Effector CD8-positive, alpha-beta T cell (primary cell): ENCODE measurements at regions not wholly inside any gene's neighbourhood (a gene's known extent, or its start where the extent isn't known, plus 50 kb on each side); places are given as distances from the start of the nearest gene placed in this dataset.
"Not testable (repeated sequence)": the region's sequence is repeated elsewhere in the genome, so short reads cannot be mapped to it uniquely, and the experiment has no call there.

Experiments
- DNase-seq: peaks from one replicate; lab custom pipeline; 2025; lab: John Stamatoyannopoulos, UW

DNA sequence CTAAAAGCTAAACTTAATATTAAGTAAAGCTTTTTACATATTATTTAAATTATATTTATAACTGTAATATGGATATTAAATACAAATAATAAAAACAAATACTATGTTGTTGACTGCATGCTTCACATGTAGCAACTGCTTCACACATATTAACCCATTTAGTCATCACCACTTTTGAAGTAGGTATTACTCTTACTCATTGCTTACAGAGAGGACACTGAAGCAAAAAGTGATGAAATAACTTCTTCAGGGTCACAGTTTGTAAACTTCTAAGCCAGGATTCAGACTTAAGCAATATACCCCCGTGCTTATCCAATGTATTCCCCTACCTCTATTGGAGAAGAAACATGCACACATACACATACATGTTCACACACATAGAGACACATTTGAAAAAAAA lies 166.6 kb downstream of the DKK2 start:
- no peak for DNase-seq

DNA sequence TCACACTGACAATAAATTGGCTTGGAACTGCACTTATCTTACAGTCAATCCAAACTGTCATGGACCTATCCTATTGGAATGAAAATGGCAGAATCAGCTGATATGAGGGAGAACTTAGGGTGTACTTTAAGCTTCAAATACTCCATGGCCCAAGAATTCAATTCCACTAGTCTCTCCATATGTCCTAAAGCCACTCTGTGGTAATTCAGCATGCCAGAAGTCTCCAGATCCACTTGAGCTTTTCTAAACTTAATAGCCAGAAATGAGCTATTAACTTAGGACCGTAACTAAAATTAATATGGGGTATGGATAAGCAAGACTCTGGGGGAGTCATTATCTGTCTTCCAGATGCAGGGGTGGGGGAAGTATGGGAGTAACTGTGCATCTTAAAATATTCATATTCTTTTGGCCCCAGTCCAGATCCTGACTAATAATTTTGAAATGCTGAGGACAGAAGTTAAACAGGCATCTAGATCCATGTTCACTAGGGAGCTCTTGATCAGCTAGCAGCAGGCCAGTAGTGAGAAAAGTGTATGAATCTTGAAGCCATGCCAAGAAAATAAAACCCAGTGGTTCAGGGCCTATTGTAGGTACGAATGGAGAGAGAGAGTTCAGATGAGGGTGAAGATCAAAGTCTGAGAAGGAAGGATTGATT lies 167.6 kb downstream of the DKK2 start:
- no peak for DNase-seq

DNA sequence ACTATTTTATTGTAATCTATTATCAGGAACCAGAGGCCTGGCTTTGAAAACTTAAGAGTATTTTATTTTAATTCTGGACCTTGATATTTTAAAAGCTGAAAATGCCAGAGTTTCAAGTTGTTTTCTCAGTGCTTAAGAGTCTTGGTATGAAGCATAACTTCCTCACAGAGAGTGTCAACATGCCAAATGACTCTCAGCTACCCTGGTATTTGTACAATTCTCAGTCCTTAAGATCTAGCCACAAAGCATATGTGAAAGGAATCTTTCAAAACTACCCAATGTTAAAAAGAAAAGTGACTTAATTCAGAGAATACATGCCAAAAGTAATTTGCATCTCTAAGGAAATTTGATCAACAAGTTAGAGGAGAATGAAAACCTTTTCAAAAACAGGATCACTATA lies 171.9 kb downstream of the DKK2 start:
- DNase-seq: no peak

DNA sequence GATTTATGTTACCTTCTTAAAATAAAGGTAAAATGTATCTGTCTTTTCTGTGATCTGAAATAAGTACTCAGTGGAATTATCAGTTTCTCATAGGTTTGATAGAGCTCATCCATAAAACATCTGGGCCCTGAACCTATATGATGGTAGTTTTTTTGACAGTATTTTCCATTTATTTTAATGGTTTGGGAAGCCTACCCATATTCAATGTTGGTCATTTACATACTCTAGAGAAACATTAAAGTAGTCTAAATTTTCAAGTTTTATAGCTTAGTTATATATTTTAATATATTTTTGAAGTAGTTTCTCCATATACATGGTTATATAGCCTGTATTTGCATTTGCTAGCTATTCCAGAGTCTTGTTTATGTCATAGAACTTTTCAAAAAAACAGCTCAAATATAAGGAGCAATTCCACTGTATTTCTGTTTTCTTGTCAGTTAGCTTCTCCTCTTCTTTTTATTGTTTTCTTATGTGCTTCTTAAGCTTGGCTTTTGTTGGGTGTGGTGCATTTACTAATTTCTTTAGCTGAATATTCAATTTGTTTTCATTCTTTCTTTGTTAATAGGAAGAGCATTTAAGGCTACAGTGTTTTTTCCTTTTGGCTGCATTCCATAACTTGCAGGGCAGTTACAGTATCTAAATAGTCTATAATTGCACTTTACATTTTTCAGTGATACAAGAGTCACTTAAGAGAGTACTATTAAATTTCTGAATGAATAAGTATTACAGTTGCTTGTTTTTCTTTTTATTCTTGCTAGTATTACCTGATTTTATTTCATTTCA lies 181.4 kb downstream of the DKK2 start:
- DNase-seq: no peak

DNA sequence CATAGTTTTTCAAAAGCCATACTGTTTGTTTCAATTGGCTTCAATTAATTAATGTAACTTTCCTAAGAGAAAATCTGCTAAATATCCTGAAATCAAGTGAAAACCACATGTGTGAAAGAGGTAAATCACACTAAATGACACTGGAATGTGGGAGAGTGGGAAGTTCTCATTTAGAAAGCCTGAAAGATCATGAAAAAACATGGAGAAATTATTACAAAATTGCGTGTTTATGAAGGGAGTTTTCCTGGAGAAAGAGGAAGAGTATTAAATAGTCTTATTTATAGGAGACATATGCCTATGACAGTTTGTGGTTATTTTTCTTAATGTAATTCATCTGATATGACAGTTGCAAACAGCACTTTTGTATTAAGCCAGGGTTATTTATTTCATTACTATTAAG lies 183.7 kb downstream of the DKK2 start:
- DNase-seq: no peak

DNA sequence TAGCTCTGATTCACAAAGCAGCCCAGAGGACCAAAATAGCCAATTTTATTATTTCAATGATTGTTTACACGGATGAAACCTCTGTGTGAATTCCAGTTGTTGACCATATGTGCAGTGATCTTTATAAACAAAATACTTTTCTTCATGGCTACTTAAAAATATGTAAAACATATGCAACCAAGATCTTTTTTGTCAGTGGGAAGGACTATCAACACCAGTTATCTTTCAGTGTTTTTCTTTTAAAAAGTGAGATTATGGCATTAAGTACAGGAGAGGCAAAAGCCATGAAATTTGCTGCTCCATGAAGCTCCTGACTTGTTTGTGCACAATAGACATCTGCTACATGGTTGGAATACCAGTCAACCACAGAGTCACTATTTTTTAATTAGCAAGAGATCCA lies 184.4 kb downstream of the DKK2 start:
- DNase-seq: no peak

DNA sequence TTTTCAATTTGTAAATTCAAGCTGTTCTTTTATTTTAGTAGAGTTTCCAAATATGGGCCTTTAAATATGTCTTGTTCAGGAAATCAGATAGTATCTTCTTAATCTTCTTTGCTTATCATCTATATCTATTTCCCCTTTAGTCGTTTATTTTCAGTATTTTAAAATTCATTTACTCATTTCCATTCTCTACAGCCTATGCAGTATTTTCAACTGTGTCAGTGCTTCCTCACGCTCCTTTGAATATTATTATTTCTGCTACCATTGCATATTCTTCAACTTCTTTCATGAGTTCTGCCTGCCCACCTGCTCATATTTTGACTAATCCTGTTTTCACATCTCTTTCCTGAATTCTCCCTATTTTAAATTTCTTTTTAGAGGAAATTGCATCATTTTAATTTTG lies 185.4 kb downstream of the DKK2 start:
- DNase-seq: no peak

DNA sequence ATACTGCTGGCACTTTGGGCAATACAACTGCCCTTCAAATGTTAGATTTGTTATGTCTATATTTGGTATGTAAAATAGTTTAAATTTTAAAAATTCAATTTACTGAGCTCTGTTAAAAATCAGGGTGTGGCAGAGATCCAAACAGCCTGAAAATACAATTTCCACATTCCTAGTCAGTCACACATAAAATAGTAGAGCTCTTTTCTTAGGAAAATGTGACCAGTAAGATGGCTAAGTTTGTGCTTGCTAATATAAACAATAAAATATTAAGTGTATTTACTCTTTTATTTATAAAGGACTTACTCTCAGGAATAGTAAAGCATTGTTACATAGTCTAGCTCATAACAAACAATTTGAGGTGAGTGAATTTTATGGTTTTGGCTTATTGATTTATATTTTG lies 200.2 kb downstream of the DKK2 start:
- no peak for DNase-seq

DNA sequence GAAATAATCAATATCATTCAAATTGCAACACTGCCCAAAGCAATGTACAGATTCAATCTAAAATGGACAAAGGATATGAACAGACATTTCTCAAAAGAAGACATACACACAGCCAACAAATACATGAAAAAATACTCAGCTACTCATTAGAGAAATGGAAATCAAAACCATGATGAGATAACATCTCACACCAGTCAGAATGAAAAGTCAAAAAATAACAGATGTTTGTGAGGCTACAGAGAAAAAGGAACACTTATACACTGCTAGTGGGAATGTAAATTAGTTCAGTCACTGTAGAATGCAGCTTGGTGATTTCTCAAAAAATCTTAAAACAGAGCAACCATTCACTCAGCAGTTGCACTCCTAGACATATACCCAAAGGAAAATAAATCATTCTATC lies 205.2 kb downstream of the DKK2 start:
- DNase-seq: no peak

DNA sequence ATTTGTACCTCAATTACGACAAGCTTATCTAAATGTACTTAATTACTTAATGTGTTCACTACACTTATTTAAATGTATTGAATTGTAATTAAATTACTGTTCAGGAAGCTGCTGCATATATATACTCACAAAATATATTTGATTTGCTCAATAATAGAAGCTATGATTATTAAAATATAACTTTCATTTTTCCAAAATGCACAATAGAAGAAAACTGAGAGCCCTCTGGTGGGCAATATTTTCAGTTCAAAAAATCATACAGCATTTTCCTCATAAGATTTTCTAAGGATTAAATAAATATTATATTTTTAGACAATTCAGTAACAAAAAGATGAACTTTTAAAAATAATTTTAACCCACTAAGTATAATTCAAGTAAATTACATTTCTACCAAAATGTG lies 217.3 kb downstream of the DKK2 start:
- no peak for DNase-seq

DNA sequence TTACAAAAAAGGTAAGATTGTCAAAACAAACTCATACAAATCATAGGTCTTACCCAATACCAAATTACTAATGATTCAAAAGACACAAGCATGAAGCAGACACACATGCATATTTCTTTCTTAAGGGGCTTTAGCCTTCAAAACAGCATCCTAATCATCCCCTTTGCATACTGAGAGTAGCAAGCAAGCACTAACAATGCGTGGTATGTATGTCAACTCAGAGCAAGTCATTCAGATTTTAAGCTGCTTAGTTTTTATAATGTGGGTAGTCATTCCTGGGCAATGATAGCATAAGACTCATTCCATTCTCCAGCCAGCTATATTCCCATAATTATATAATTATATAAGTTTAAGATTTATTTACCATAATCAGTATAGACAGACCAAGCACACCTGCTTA lies 219.6 kb downstream of the DKK2 start:
- no peak for DNase-seq

DNA sequence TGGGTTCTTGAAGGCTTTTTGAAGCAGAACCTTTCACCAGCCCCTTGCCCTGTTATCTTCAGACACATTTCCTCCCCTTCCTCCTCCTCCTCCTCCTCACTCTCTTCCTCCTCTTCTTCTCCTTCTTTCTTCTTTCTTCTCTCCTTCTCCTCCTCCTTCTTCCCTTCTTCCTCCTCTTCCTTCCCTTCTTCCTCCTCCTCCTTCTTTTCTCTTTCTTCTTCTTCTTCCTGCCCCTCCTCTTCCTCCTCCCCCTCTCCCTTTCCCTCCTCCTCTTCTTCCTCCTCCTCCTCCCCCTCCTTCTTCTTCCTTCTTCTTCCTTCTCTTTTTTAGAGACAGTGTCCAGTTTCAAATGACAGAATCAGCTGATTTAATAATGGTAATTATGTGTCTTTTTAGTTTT lies 226.0 kb downstream of the DKK2 start:
- DNase-seq: no peak

DNA sequence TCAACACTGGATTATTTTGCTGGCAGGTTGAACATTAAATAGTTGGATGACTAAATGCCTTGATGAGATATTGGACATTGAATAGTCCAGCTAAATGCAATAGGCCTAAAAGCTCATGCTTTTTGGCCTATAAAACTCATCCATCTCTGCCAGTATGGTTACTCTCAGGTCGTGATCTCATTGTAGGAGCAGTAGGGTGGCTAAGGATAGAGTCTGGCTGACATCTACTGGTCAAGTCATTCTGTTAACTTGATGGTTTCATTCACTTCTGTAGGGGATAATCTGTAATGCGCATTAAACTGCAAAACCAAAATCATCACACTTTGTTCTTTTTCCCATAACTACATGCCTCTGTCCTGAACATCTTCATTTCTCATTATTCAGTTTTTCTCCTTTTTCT lies 227.0 kb downstream of the DKK2 start:
- DNase-seq: no peak

DNA sequence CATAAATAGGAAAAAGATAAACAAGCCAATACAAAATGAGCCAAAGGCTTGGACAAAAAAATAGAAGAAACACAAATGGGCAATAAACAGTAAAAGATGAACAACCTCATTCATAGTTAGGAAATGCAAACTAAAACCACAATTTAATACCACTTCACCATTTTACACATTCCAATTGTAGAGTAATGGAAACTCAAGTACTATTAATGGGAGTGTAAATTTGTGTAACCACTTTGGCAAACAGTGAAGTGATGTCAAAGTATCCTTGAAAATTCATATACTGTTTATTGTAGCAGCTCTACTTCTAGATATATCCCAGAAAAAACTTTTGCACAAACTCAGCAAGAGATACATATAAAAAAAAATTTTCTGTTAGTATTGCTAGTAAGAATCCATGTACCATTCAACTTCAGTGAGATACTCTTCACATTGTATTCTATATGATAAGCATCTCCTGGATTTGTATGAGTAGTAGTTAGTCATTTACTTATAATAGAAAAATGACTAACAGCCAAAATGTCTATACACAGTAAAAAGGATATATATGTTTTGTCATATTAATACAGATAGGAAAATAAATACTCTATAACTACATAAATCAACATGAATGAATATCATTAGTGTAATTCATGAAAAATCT lies 229.8 kb downstream of the DKK2 start:
- DNase-seq: no peak

DNA sequence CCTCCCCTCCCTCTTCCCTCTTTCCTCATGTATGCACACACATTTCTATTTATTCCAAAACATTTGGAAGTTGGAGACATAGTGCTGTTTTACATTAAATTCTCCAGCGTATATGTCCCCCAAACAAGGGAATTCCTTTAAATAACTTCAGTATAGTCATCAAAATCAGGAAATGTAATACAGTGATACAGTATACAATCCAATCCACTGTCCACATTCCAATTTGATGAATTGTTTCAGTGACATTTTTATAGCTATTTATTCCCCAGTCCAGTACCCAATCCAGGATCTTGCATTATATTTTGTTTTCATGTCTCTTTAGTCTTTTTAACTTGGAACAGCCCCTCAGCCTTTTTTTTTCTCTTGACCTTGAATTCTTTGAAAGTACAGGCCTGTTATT lies 233.0 kb downstream of the DKK2 start:
- DNase-seq: no peak

DNA sequence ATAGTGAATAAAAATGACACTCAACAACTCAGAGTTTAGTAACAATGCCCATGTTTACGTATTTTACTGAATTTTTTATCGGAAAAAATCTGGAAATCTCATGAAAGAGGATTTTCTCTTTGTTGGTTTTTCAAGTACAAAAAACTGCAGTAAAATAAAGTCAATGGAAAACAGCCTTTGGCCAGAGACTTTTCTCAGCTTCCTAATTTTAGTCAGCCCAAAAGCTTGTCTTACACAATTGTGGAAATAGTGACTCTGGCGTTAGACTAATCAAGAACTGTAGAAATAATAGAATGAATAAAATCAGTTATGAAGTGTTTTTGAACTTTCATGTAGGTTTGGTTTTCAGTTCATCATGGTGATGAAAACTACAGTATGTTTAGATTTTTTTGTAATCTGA lies 234.7 kb downstream of the DKK2 start:
- DNase-seq: no peak

DNA sequence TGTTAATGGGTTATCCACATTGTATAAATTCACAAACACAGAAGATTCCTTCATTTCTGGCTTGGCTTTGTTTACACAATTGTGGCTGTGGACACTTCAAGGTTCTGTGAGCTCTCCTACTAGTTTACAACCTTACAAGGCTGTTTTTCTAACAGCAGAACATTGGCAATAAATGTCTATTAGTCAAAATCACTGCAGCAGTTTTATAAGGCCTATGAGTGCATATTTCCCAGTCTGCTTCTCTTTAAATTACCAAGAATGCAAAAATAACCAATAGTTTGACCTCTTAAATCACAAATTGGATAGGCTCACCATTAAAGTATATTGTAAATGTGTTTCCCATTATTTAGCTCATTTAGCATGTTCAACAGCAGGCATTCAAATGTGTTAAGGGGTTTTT lies 239.2 kb downstream of the DKK2 start:
- DNase-seq: no peak

DNA sequence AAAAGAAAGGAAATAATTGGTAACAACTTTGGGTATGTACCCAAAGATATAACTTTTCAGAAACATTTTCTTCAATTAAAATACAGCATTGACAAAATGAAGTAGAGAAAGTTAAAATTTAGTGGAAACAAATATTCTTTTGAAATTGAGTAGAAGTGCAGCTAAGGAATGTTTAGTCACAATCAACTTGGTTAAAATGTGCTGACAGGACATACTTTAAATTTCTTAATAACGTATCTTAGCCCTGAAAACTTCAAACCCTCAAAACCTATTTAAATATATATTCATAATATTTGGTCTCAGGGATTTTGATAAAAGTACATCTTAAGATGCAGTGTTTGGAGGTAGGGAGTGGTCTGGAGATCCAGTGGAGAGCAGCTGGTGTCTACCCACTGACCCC lies 240.8 kb downstream of the DKK2 start:
- DNase-seq: no peak

DNA sequence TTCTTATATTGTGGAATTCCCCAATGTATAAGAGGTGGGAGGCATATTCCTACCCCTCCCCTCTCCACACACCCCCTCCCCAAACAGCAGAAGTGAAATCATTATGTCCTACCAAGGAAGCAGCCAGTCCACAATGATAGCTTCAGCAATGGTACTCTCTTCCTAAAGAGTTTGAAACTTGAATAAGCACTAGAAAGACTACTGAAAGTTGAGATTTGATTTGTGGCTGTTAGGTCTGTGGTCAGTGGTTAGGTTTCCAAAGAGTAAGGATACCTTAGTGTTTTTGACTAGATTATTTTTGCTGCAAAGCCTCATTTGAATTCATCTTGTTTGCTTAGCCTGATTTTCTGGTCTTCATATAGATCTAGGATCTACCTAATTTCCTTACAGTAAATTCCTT lies 242.2 kb downstream of the DKK2 start:
- no peak for DNase-seq

DNA sequence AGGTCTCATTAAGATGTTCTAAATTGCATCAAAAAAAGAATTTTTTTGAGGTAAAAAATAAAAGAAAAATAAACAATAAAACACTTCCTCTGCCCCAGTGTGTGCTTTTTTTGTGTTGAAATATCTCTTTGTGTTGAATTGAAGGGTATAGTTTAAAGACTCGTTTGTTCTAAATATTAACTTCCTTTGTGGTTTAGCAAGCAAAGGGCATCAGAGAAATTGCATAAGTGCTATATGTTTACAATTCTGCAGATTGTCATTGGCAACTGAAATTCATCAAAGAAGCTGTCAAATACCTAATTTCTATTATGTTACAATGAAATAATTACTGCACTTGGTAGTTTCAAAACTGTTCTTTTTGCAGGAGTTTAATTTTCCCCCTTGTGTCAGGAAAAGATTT lies 260.5 kb downstream of the DKK2 start:
- no peak for DNase-seq

DNA sequence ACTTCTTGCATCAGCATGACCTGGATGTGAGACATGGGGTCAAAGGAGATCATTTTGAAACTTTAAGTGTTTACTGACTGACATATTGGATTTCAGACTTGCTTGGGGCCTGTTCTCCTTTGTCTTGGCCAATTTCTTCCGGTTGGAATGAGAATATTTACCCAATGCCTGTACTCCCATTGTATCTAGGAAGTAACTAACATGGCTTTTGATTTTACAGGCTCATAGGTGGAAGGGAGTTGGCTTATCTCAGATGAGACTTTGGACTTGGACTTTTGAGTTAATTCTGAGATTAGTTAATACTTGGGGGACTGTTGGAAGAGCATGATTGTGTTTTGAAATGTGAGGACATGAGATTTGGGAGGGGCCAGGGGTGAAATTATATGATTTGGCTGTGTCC lies 262.1 kb downstream of the DKK2 start:
- not testable (repeated sequence) for DNase-seq

DNA sequence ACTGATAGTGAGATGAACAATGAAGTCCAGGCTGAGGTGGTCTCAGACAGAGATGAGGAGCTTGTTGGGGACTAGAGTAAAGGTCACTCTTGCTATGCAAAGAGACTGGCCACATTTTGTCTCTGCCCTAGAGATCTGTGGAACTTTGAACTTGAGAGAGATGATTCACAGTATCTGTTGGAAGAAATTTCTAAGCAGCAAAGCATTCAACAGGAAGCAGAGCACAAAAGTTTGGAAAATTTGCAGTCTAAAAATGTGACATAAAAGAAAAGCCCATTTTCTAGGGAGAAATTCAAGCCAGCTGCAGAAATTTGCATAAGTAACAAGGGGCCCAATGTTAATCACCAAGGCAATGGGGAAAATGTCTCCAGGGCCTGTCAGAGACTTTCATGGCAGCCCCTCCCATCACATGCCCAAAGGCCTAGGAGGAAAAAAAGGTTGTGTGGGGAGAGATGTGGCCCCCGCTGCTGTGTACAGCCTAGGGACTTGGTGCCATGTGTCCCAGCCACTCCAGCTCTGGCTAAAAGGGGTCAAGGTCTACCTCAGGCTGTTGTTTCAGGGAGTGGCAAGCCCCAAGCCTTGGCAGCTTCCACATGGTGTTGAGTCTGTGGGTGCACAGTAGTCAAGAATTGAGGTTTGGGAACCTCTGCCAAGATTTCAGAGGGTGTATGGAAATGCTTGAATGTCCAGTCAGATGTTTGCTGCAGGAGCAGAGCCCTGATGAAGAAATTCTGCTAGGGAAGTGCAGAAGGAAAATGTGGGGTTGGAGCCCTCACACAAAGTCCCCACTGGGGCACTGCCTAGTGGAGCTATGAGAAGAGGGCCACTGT lies 262.8 kb downstream of the DKK2 start:
- no peak for DNase-seq

DNA sequence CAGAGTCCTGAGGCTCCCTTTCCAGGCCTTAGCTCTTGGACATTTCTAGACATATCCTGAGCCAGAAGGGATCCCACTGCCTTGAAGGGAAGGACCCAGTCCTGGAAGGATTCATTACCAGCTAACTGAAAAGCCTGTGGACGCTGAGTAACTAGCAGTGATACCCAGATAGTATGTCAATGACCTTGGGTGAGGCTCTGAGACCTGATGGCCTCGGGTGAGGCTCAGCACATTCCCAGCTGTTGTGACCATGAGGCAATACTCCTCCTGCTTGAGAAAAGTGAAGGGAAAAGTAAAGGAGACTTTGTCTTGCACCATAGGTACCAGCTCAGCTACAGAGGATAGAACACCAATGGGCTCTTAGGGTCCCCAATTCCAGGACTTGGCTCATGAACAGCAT lies 268.1 kb downstream of the DKK2 start:
- no peak for DNase-seq
